Posterior vena cava (tissue), 2 donors: ENCODE measurements at regions not wholly inside any gene's neighbourhood (a gene's known extent, or its start where the extent isn't known, plus 50 kb on each side); places are given as distances from the start of the nearest gene placed in this dataset.

Experiments used
- DNase-seq: peaks from one replicate; pipeline ENCODE4 v3.0.0-alpha.2; 2020; ENCODE audit warnings: low spot score
- intact Hi-C, 2 donors: fragments of 100-400 bp; cut with DNase I; formaldehyde crosslinking; loops; one replicate each; pipeline versions ENCODE4 v1.14.1 to v1.14.2; 2022 to 2023
- donor health status: DM: yes; HTN: yes; CAD: no.
- donor health status: DM: yes; HTN: yes; CAD: no.

- intact Hi-C loops: no loop called here
- no peak for DNase-seq
Observed at GRCh38 chr14:104448721-104449120, 130.8 kb upstream of the C14orf180 start.

DNA sequence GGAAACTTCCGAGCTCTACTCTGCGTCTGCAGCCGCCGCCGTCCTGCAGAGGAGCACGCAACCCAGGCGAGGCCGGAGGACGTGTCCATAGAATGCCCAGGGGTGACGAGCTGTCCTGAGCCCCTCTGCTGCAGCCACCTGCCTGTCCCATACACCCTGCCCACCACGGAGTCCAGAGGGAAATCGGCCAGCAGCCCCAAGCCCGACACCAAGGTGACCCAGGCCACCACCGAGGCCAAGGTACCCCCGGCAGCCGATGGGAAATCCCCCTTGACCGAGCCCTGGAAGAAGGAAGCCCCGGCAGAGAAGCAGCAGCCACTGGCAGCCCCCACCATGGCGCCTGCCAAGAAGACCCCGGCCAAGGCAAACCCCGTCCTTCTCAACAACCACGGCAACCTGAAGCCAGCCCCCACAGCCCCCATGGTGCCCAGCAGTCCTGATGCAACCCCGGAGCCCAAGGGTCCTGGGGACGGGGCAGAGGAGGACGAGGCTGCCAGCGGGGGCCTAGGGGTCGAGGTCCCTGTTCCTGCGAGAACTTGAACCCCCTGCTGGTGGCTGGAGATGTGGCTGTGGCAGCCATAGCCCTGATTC lies 128.7 kb upstream of the C14orf180 start:
- intact Hi-C loops: no loop called here
- no peak for DNase-seq

GRCh38 chr14:104451474-104451873 lies 128.1 kb upstream of the C14orf180 start:
- intact Hi-C loops: no loop called here
- no peak for DNase-seq

- intact Hi-C loops: no loop called here
- DNase-seq: no peak
Observed at GRCh38 chr14:104458845-104459244, 120.7 kb upstream of the C14orf180 start.

GRCh38 chr14:104460791-104461651 lies 118.5 kb upstream of the C14orf180 start:
- DNase-seq: no peak
- intact Hi-C loops: no loop called here

GRCh38 chr14:104461676-104462449 lies 117.7 kb upstream of the C14orf180 start:
- DNase-seq: no peak
- intact Hi-C loops: no loop called here

GRCh38 chr14:104462651-104463630 lies 116.6 kb upstream of the C14orf180 start:
- intact Hi-C loops: no loop called here
- DNase-seq: no peak

DNA sequence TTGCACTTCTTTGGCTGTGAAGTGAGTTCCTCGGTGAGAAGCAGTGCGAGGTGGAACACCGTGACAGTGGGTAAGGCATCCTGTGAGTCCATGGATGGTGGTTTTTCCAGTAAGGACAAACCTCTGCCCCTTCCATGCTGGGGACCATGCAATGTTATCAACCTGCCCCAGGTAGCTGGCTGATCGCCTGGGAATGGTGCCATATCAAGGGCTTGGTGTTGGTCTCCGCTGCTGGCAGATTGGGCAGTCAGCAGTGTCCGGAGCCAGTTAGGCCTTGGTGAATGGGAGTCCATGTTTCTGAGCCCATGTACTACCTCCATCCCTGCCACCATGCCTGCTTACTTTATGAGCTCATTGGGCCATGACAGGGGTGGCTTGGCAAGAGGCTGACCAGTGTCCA lies 114.7 kb upstream of the C14orf180 start:
- no peak for DNase-seq
- intact Hi-C loops: no loop called here

- intact Hi-C loops: no loop called here
- no peak for DNase-seq
Observed at GRCh38 chr14:104465482-104466390, 113.8 kb upstream of the C14orf180 start.

DNA sequence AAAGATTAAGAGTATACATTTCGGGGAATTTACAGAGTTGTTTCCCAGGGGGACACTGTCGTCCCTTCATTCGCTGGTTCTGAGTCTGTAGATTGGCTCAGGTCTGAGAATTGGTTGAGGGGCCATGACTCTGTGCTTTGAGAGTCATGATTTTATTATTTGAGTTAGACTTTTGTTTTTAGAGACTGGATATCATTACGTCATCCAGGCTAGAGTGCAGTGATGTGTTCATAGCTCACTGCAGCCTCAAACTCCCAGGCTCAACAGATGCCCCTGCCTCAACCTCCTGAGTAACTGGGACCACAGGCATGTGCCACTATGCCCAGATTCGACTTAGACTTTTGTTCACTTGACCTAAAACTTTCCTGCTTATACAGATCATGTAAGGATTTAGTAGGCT lies 112.3 kb upstream of the C14orf180 start:
- intact Hi-C loops: no loop called here
- no peak for DNase-seq

GRCh38 chr14:104467641-104468040 lies 111.9 kb upstream of the C14orf180 start:
- DNase-seq: no peak

DNA sequence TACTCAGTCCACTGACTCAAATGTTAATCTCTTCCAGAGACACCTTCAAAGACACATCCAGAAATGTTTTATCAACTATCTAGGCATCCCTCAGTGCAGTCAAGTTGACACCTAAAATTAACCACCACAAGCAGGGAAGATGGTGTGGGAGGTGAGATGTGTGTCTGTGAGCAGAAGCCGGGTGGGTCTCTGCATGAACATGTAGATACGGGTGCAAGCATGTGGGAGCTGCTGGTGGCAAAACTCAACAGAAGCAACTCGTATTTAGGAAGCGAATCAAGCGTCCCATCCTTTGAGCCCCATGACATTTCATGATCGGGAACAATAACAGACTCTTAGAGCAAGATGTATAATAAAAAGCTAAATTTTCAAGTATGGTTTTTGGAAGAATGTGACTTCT lies 110.0 kb upstream of the C14orf180 start:
- intact Hi-C loops: no loop called here
- DNase-seq: no peak

More at GRCh38 chr14:104467641-104468040, 111.9 kb upstream of the C14orf180 start:
- intact Hi-C loops: no loop called here

DNA sequence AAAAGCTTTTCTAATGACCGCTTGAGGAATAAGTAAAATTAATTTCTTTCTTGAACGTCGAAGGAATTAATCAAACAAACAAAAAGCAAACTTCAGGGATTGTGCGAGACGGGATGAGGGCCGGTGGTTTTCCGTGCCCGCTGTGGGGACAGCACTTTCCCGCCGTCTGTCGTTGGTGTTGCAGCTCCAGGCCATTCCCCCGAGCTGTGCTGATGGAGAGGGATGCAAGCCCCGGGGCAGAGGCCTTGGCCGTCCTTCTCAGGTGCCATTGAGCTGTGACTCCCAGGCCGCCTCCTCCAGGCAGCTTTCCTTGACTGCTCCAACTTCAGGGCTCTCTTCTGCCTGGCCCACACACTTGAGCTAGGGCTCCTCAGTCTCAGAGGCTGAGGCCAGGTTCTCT lies 109.0 kb upstream of the C14orf180 start:
- intact Hi-C loops: no loop called here
- no peak for DNase-seq

DNA sequence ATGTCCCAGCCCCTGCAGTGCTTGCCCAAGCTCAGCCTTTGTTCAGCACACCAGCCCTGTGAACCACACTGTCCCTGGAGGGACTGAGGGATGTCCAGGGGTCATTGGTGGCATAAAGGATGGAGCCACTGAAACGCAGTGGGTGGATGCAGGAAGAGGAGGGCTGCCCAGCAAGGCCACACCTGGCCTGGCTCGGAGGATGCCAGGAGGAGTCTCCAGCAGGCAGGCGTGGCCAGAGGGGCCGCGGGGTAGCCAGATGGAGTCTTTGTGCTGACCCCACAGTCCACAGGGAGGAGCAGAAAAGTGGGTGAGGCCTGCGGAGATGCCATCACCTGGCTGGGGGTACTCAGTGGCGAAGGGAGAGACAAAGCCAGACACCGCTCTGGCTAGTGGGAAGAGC lies 108.5 kb upstream of the C14orf180 start:
- intact Hi-C loops: no loop called here
- no peak for DNase-seq

DNA sequence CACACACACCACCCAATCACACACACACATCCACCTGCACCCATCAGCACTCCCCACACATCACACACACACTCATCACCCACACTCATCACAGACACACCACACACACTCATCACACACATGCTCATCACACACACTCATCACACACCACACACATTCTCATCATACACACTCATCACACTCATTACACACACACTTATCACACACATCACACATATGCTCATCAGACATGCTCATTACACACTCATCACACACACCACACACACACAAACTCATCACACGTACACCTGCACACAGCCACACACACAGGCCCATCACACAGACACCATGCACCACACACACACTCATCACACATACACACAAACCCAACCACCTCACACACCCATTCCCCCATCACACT lies 107.5 kb upstream of the C14orf180 start:
- no peak for DNase-seq
- intact Hi-C loops: no loop called here

GRCh38 chr14:104472536-104473243 lies 106.9 kb upstream of the C14orf180 start:
- intact Hi-C loops: no loop called here
- DNase-seq: peak; percentile 76

DNA sequence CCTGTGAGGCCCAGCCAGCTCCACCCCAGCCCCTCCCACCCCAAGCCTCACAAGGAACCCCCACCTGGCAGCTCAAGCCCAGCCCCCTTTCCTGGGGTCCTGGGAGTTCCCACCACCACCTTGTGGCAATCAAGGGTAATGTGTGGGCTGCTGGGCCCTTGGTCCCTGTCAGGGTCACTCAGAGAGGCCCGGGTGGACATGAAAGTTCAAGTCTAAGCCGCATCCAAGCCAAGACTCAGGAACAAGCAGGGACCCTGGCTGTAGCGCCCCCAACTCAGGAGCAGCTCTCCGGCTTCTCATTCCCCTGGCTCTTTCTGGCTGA lies 106.4 kb upstream of the C14orf180 start:
- intact Hi-C loops: no loop called here
- DNase-seq: no peak
